Stimulated activated naive CD8-positive, alpha-beta T cell treated with anti-CD3 and anti-CD28 coated beads, Interleukin-15, Interleukin-2, amounts not matched to agents 100 U/mL and 50 U/mL, for 24 hours (primary cell): ENCODE measurements at regions not wholly inside any gene's neighbourhood (a gene's known extent, or its start where the extent isn't known, plus 50 kb on each side); places are given as distances from the start of the nearest gene placed in this dataset.
"Not testable (repeated sequence)": the region's sequence is repeated elsewhere in the genome, so short reads cannot be mapped to it uniquely, and the experiment has no call there.

ENCODE experiments used
- ATAC-seq: fragments of 150-1000 bp; cut with Tn5 transposase; one replicate; pipeline ENCODE4 v1.10.0; 2021
- DNase-seq: peaks from one replicate; pipeline ENCODE4 v3.0.0; 2021

- not testable (repeated sequence) for DNase-seq, ATAC-seq
Measured at GRCh38 chr22:11352287-11352686, 4175.7 kb upstream of the OR11H1 start.

GRCh38 chr22:11360632-11361031 is 4167.4 kb upstream of the OR11H1 start:
- ATAC-seq, result no peak
- DNase-seq, result no peak

GRCh38 chr22:11361496-11361895 is 4166.5 kb upstream of the OR11H1 start:
- DNase-seq, ATAC-seq: not testable (repeated sequence)

GRCh38 chr22:11369612-11370307 is 4158.2 kb upstream of the OR11H1 start:
- ATAC-seq, DNase-seq: not testable (repeated sequence)

- DNase-seq, ATAC-seq: not testable (repeated sequence)
Measured at GRCh38 chr22:11370311-11370710, 4157.7 kb upstream of the OR11H1 start.
